ENCODE measurements at regions not wholly inside any gene's neighbourhood (a gene's known extent, or its start where the extent isn't known, plus 50 kb on each side); places are given as distances from the start of the nearest gene placed in this dataset.

- no peak for TF ChIP-seq EZH2 (IDR thresholded peaks at IDR 0.05)
- no peak for TF ChIP-seq EZH2phosphoT487 (IDR thresholded peaks at IDR 0.05)
- TF ChIP-seq, protein P1, sequence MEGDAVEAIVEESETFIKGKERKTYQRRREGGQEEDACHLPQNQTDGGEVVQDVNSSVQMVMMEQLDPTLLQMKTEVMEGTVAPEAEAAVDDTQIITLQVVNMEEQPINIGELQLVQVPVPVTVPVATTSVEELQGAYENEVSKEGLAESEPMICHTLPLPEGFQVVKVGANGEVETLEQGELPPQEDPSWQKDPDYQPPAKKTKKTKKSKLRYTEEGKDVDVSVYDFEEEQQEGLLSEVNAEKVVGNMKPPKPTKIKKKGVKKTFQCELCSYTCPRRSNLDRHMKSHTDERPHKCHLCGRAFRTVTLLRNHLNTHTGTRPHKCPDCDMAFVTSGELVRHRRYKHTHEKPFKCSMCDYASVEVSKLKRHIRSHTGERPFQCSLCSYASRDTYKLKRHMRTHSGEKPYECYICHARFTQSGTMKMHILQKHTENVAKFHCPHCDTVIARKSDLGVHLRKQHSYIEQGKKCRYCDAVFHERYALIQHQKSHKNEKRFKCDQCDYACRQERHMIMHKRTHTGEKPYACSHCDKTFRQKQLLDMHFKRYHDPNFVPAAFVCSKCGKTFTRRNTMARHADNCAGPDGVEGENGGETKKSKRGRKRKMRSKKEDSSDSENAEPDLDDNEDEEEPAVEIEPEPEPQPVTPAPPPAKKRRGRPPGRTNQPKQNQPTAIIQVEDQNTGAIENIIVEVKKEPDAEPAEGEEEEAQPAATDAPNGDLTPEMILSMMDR (IDR thresholded peaks at IDR 0.05) = no peak
- Histone ChIP-seq H3K27me3 (no peaks in the 10 kb centered on the region), H4K20me1 (ENCODE audit: low read depth) (no peaks in the 10 kb centered on the region), H3K9me3 (ENCODE audit: low read depth) (no peaks in the 10 kb centered on the region), H3K4me3 (no peak overlapping the region), H3K4me1 (no peaks in the 10 kb centered on the region), H3K4me2 (no peak overlapping the region), H3K27ac (no peak overlapping the region), H2AFZ (replicated peaks) (no peak overlapping the region), H3K36me3 (no peaks in the 10 kb centered on the region), H3F3A (ENCODE audit: low read depth) (no peaks in the 10 kb centered on the region), H3K79me2 (ENCODE audit: low read depth) (no peaks in the 10 kb centered on the region), H3K9ac (no peak overlapping the region)
- Mint-ChIP-seq H3K27me3 (ENCODE audit: insufficient read depth, low read depth) (no peaks in the 10 kb centered on the region), H3K27ac (no peak overlapping the region), H3K4me1 (no peaks in the 10 kb centered on the region), H3K36me3 (no peaks in the 10 kb centered on the region), H3K9me3 (no peaks in the 10 kb centered on the region), H3K4me3 (no peak overlapping the region)
- DNase-seq (ENCODE audit: low spot score) = no peak
Observed at GRCh38 chr6:129923530-129924250, 62.6 kb upstream of the TMEM244 start.

DNA sequence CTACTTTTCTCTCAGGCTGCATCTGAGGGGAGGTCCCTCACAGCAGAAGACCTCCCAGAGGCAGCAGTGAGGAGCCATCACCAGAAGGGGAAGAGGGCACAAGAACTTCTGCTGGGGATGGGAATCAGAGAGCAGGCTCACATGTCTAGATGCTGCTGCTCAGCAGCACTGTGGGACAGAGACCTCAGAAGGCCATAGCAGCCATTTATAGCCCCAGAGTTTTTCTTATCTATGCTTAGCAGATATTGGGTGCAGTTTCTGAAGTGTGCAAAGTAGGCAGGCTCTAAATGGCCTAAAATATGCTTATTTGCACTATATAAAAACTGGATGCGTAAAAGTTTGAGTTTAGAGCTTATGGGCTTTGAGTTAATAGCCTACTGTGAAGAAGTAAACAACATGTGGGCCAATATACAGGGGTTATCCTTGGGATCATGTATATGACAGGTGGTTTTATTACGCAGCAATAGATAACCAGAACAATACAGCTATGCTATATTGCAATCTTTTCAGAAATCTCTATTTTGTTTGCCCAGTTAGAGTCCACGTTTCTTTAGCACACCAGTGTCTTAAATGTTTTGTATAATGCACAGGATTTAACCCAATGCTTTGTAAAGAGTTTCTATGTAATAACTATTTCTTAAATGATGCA is 60.2 kb upstream of the TMEM244 start:
- no peaks in the 10 kb centered on the region for H3K36me3 ChIP-seq
- no peaks in the 10 kb centered on the region for H3F3A ChIP-seq (ENCODE audit: low read depth)
- H3K36me3 Mint-ChIP-seq = no peaks in the 10 kb centered on the region
- no peaks in the 10 kb centered on the region for H3K4me1 ChIP-seq
- H3K27me3 ChIP-seq = no peaks in the 10 kb centered on the region
- no peak overlapping the region for H3K27ac Mint-ChIP-seq
- H4K20me1 ChIP-seq (ENCODE audit: low read depth) = no peaks in the 10 kb centered on the region
- H3K4me1 Mint-ChIP-seq = no peaks in the 10 kb centered on the region
- H3K9me3 ChIP-seq (ENCODE audit: low read depth) = no peaks in the 10 kb centered on the region
- H3K4me3 Mint-ChIP-seq = no peak overlapping the region
- no peaks in the 10 kb centered on the region for H3K27me3 Mint-ChIP-seq (ENCODE audit: insufficient read depth, low read depth)
- TF ChIP-seq EZH2phosphoT487 (IDR thresholded peaks at IDR 0.05) (no peak), EZH2 (IDR thresholded peaks at IDR 0.05) (no peak)
- TF ChIP-seq, protein P1 (IDR thresholded peaks at IDR 0.05) = no peak
- no peak overlapping the region for H3K4me2 ChIP-seq
- H3K4me3 ChIP-seq = no peak overlapping the region
- no peak for DNase-seq (ENCODE audit: low spot score)
- no peak overlapping the region for H3K27ac ChIP-seq
- H3K9ac ChIP-seq = no peak overlapping the region
- no peaks in the 10 kb centered on the region for H3K79me2 ChIP-seq (ENCODE audit: low read depth)
- no peaks in the 10 kb centered on the region for H3K9me3 Mint-ChIP-seq
- H2AFZ ChIP-seq (replicated peaks) = no peak overlapping the region

DNA sequence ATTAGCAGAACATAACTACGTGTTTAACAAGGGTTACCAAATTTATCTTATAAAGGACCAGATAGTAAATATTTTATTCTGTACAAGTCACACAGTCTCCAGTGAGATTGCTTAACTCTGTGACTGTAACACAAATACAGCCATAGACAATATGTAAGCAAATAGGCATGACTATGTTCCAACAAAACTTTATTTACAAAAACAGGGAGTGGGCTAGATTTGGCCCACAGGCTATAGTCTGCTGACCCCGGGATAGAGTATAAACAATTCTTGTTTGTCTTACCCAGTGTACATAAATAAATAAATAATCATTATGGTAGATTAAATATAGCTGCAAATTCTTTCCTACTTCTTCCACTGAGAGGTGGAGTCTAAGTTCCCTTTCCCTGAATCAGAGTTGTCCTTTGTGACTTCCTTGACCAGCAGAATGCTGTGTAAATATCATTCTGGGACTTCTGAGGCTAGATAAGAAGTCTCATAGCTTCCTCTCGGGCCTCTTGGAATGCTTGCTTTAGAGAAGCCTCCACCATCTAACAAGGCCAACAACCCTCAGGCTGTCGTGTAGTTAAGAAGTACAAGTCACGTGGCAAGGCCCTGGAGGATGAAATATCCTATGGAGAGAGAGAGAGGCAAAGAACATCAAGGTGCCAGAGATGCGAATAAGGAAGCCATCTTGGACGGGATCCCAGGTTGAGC is 59.1 kb upstream of the TMEM244 start:
- Mint-ChIP-seq H3K27me3 (ENCODE audit: insufficient read depth, low read depth) (peaks cover 3% of the 10 kb centered on the region), H3K27ac (no peak overlapping the region), H3K4me1 (no peaks in the 10 kb centered on the region), H3K4me3 (no peak overlapping the region), H3K9me3 (no peaks in the 10 kb centered on the region), H3K36me3 (no peaks in the 10 kb centered on the region)
- TF ChIP-seq EZH2phosphoT487 (IDR thresholded peaks at IDR 0.05) (no peak), EZH2 (IDR thresholded peaks at IDR 0.05) (no peak)
- TF ChIP-seq, protein P1 (IDR thresholded peaks at IDR 0.05) = no peak
- DNase-seq (ENCODE audit: low spot score) = no peak
- no peak overlapping the region for H3K27ac ChIP-seq
- H3F3A ChIP-seq (ENCODE audit: low read depth) = no peaks in the 10 kb centered on the region
- H3K4me1 ChIP-seq = no peaks in the 10 kb centered on the region
- no peaks in the 10 kb centered on the region for H3K27me3 ChIP-seq
- no peaks in the 10 kb centered on the region for H4K20me1 ChIP-seq (ENCODE audit: low read depth)
- H3K36me3 ChIP-seq = no peaks in the 10 kb centered on the region
- H3K4me2 ChIP-seq = no peak overlapping the region
- H3K9ac ChIP-seq = no peak overlapping the region
- H3K9me3 ChIP-seq (ENCODE audit: low read depth) = no peaks in the 10 kb centered on the region
- H2AFZ ChIP-seq (replicated peaks) = no peak overlapping the region
- no peaks in the 10 kb centered on the region for H3K79me2 ChIP-seq (ENCODE audit: low read depth)
- no peak overlapping the region for H3K4me3 ChIP-seq

Measured in neural progenitor cell (in vitro differentiated cells).